ENCODE measurements at regions not wholly inside any gene's neighbourhood (a gene's known extent, or its start where the extent isn't known, plus 50 kb on each side); places are given as distances from the start of the nearest gene placed in this dataset.

GRCh38 chr4:26076896-26077295 is 162.9 kb downstream of the SMIM20 start:
- ATAC-seq: no peak
- POLR2A ChIA-PET: interaction anchor here (0.6 to 2.8 kb wide), 7 partner anchors 12 to 1084 kb away, joined by 4 to 8 read pairs (median 4); no protein-coding TSS in a partner anchor
- 54% methylated on average over 4 of the region's 4 CpGs for WGBS (ENCODE audit: insufficient coverage, insufficient replicate concordance, low lambda C conversion rate, missing lambda C conversion rate)

More at GRCh38 chr4:26076896-26077295, 162.9 kb downstream of the SMIM20 start:
- peak overlapping the region; percentile 57; the same call in 1 of the 2 replicates for H3K27ac ChIP-seq (ENCODE audit: control insufficient read depth, insufficient read depth)
- SMC1A ChIA-PET (ENCODE audit: uncharacterized antibody, unreplicated experiment): interaction anchor here (0.6 to 4.1 kb wide), 16 partner anchors 8 to 333 kb away, joined by 3 to 37 read pairs (median 4); partner anchors contain the start of gene RBPJ
- H3K79me2 ChIP-seq (ENCODE audit: control insufficient read depth, insufficient read depth, low read length): no peaks in the 10 kb centered on the region
- CTCF ChIA-PET: interaction anchor here (0.6 to 3.6 kb wide), 15 partner anchors 10 to 334 kb away, joined by 3 to 29 read pairs (median 5); partner anchors contain the start of gene RBPJ
- no peak for FAIRE-seq
- in situ Hi-C loops (cut with MboI) (no loop called here), intact Hi-C loops (cut with micrococcal nuclease; ENCODE audit: unreplicated experiment) (no loop called here)
- H3K27me3 ChIP-seq (replicated peaks in 1 of 2; ENCODE audit: control insufficient read depth in 2 of 2, insufficient read depth in 2 of 2, low read length in 1 of 2): no peaks in the 10 kb centered on the region
- H4K20me1 ChIP-seq (ENCODE audit: control insufficient read depth, insufficient read depth): no peaks in the 10 kb centered on the region
- RAD21 ChIA-PET (ENCODE audit: unreplicated experiment): interaction anchor here (0.7 to 4.1 kb wide), 11 partner anchors 8 to 247 kb away, joined by 3 to 37 read pairs (median 11); partner anchors contain the start of gene RBPJ
- no peak for DNase-seq (ENCODE audit: low read depth, low spot score)
- no TSS peak for BruUV-seq (replicated peaks)
- no peak overlapping the region for H3K4me2 ChIP-seq (ENCODE audit: control insufficient read depth, insufficient read depth)
- H3K4me1 ChIP-seq (ENCODE audit: control insufficient read depth, insufficient read depth, low read length): peaks cover 43% of the 10 kb centered on the region
- no peak for TF ChIP-seq RELB (IDR thresholded peaks at IDR 0.05; ENCODE audit: low read depth)
- TF ChIP-seq NFXL1 (IDR thresholded peaks at IDR 0.05; ENCODE audit: borderline replicate concordance): no peak
- no peak for TF ChIP-seq JUND (IDR thresholded peaks at IDR 0.05; ENCODE audit: low read depth, low read length)
- no peak for TF ChIP-seq HDAC2 (IDR thresholded peaks at IDR 0.05)
- no peak for TF ChIP-seq BCL11A (IDR thresholded peaks at IDR 0.05; ENCODE audit: low read depth, low read length)
- no peak for TF ChIP-seq BCLAF1 (IDR thresholded peaks at IDR 0.05)
- TF ChIP-seq TARDBP (IDR thresholded peaks at IDR 0.05; ENCODE audit: borderline replicate concordance): no peak
- no peak for TF ChIP-seq TCF12 (IDR thresholded peaks at IDR 0.05; ENCODE audit: low read depth, low read length)
- TF ChIP-seq, protein P1, sequence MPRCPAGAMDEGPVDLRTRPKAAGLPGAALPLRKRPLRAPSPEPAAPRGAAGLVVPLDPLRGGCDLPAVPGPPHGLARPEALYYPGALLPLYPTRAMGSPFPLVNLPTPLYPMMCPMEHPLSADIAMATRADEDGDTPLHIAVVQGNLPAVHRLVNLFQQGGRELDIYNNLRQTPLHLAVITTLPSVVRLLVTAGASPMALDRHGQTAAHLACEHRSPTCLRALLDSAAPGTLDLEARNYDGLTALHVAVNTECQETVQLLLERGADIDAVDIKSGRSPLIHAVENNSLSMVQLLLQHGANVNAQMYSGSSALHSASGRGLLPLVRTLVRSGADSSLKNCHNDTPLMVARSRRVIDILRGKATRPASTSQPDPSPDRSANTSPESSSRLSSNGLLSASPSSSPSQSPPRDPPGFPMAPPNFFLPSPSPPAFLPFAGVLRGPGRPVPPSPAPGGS (IDR thresholded peaks at IDR 0.05; ENCODE audit: borderline replicate concordance, insufficient read depth, low read depth, low read length, poor library complexity, severe bottlenecking): no peak
- no peak for TF ChIP-seq RB1 (IDR thresholded peaks at IDR 0.05; ENCODE audit: borderline replicate concordance)
- no peak for TF ChIP-seq FOXM1 (IDR thresholded peaks at IDR 0.05; ENCODE audit: low read depth, low read length)
- no peak for TF ChIP-seq ATF7 (IDR thresholded peaks at IDR 0.05; ENCODE audit: low read depth)
- TF ChIP-seq SREBF1 (IDR thresholded peaks at IDR 0.05; ENCODE audit: low read length): no peak
- no peak overlapping the region for H2AFZ ChIP-seq (ENCODE audit: control insufficient read depth, low read depth, low read length)
- no peaks in the 10 kb centered on the region for H3K36me3 ChIP-seq (ENCODE audit: control insufficient read depth in 2 of 2, insufficient read depth in 2 of 2, low read length in 1 of 2)
- no peak overlapping the region for H3K9ac ChIP-seq (ENCODE audit: control insufficient read depth, insufficient read depth, low read length)
- H3K9me3 ChIP-seq (replicated peaks; ENCODE audit: control insufficient read depth, insufficient read depth, low read length): peaks cover 7% of the 10 kb centered on the region; the same call in 2 of the 3 replicates
- no peak overlapping the region for H3K4me3 ChIP-seq
